ENCODE measurements at regions not wholly inside any gene's neighbourhood (a gene's known extent, or its start where the extent isn't known, plus 50 kb on each side); places are given as distances from the start of the nearest gene placed in this dataset.

DNA sequence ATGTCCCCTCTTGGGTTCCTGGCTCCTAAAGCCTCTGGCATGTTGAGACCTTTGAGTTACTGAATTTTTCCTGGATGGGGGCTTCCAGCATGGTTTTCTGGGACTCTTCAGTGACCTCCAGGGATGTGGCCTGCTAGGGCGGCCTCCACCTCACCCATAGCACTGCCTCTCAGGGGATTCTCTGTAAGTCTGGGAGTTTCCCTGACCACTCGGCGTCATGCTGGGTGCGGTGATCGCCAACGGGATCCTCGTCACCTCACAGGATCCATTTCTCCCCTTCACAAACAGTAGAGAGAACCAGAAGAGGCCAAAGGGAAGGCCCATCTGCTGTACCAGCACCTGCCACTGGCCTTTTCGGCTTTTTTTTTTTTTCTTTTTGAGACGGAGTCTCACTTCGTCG, 84.3 kb downstream of the NPTX2 start:
- H3K27ac ChIP-seq (ENCODE audit: low read depth, low read length, poor library complexity, severe bottlenecking): no peak overlapping the region
- POLR2A ChIA-PET (ENCODE audit: low non-redundant PET): no interaction called here
- no peak for DNase-seq (ENCODE audit: low spot score)
- H3K4me3 ChIP-seq (ENCODE audit: low read depth, low read length, poor library complexity, severe bottlenecking): no peak overlapping the region
- peaks cover 30% of the 10 kb centered on the region for H3K27me3 ChIP-seq (replicated peaks; ENCODE audit: insufficient read depth, low read depth, low read length, poor library complexity)
- H3K4me1 ChIP-seq (ENCODE audit: insufficient read depth, low read length, poor library complexity, severe bottlenecking): no peaks in the 10 kb centered on the region
- no peaks in the 10 kb centered on the region for H3K36me3 ChIP-seq (ENCODE audit: insufficient read depth, low read length, poor library complexity, severe bottlenecking)
- peaks cover 3% of the 10 kb centered on the region for H3K9me3 ChIP-seq (ENCODE audit: low read depth, low read length, poor library complexity, severe bottlenecking)
- no peak for TF ChIP-seq EZH2 (IDR thresholded peaks at IDR 0.05; ENCODE audit: borderline replicate concordance, low read depth, low read length, poor library complexity, severe bottlenecking)
- no TSS peak for BruUV-seq (replicated peaks)
- intact Hi-C loops (cut with micrococcal nuclease; ENCODE audit: unreplicated experiment): no loop called here
- CTCF ChIA-PET: no interaction called here

- CTCF ChIA-PET: no interaction called here
- Histone ChIP-seq H3K27ac (ENCODE audit: low read depth, low read length, poor library complexity, severe bottlenecking) (no peak overlapping the region), H3K9me3 (ENCODE audit: low read depth, low read length, poor library complexity, severe bottlenecking) (no peaks in the 10 kb centered on the region), H3K27me3 (replicated peaks; ENCODE audit: insufficient read depth, low read depth, low read length, poor library complexity) (peaks cover 35% of the 10 kb centered on the region), H3K4me1 (ENCODE audit: insufficient read depth, low read length, poor library complexity, severe bottlenecking) (no peaks in the 10 kb centered on the region), H3K4me3 (ENCODE audit: low read depth, low read length, poor library complexity, severe bottlenecking) (no peak overlapping the region), H3K36me3 (ENCODE audit: insufficient read depth, low read length, poor library complexity, severe bottlenecking) (no peaks in the 10 kb centered on the region)
- no TSS peak for BruUV-seq (replicated peaks)
- intact Hi-C loops (cut with micrococcal nuclease; ENCODE audit: unreplicated experiment): no loop called here
- no peak for DNase-seq (ENCODE audit: low spot score)
- TF ChIP-seq EZH2 (IDR thresholded peaks at IDR 0.05; ENCODE audit: borderline replicate concordance, low read depth, low read length, poor library complexity, severe bottlenecking) (no peak), CTCF (conservative IDR thresholded peaks at IDR 0.05; ENCODE audit: low read depth, low read length) (no peak)
- POLR2A ChIA-PET (ENCODE audit: low non-redundant PET): no interaction called here
These were observed 84.9 kb downstream of the NPTX2 start for GRCh38 chr7:98702021-98702420.

DNA sequence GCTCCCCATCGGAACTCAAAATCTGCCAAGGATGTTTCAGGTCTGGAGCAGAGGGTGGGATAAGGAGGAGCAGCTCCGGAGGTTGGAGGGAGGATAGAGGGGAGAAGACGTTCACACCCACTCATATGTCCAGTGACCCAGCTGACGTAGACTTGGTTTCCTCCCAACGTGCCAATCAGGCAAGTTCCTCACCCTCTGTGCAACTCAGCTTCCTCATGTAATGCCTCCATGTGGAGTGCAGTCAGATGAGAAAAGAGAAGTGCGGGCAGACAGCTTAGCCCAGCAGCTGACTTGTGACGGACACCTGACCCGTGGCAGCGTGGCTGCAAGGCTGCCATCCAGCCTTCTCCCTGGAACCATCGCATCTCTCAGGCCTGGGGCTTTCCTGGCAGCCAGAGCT, 86.8 kb downstream of the NPTX2 start:
- TF ChIP-seq CTCF (conservative IDR thresholded peaks at IDR 0.05; ENCODE audit: low read depth, low read length): no peak
- TF ChIP-seq EZH2 (IDR thresholded peaks at IDR 0.05; ENCODE audit: borderline replicate concordance, low read depth, low read length, poor library complexity, severe bottlenecking): no peak
- H3K36me3 ChIP-seq (ENCODE audit: insufficient read depth, low read length, poor library complexity, severe bottlenecking): no peaks in the 10 kb centered on the region
- no peak overlapping the region for H3K4me3 ChIP-seq (ENCODE audit: low read depth, low read length, poor library complexity, severe bottlenecking)
- POLR2A ChIA-PET (ENCODE audit: low non-redundant PET): no interaction called here
- BruUV-seq (replicated peaks): no TSS peak
- no peak for DNase-seq (ENCODE audit: low spot score)
- no peaks in the 10 kb centered on the region for H3K4me1 ChIP-seq (ENCODE audit: insufficient read depth, low read length, poor library complexity, severe bottlenecking)
- H3K27ac ChIP-seq (ENCODE audit: low read depth, low read length, poor library complexity, severe bottlenecking): no peak overlapping the region
- CTCF ChIA-PET: no interaction called here
- no peaks in the 10 kb centered on the region for H3K9me3 ChIP-seq (ENCODE audit: low read depth, low read length, poor library complexity, severe bottlenecking)
- peaks cover 43% of the 10 kb centered on the region for H3K27me3 ChIP-seq (replicated peaks; ENCODE audit: insufficient read depth, low read depth, low read length, poor library complexity)
- intact Hi-C loops (cut with micrococcal nuclease; ENCODE audit: unreplicated experiment): no loop called here

DNA sequence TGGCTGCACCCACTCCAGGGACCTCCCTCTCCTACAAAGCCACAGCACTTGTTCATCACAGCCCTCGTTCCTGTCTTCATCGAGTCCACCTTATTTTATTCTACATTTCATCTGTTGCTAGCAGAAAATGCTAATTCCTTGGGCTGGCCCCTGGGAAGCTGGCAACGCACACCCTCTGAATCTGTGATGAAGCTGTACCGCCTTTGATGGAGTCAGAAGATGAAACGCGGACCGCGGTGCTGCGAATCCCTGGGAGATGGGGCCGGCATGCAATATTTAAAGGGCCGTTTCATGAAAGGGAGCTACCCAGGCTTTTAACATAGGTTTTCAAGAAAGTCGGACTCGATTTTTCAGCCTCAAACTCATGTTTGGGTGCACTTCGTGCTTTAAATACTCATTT, 88.5 kb downstream of the NPTX2 start:
- ChIA-PET POLR2A (ENCODE audit: low non-redundant PET) (no interaction called here), CTCF (no interaction called here)
- no peak overlapping the region for H3K27ac ChIP-seq (ENCODE audit: low read depth, low read length, poor library complexity, severe bottlenecking)
- no peak overlapping the region for H3K4me3 ChIP-seq (ENCODE audit: low read depth, low read length, poor library complexity, severe bottlenecking)
- peak; percentile 60 for TF ChIP-seq EZH2 (IDR thresholded peaks at IDR 0.05; ENCODE audit: borderline replicate concordance, low read depth, low read length, poor library complexity, severe bottlenecking)
- TF ChIP-seq CTCF (conservative IDR thresholded peaks at IDR 0.05; ENCODE audit: low read depth, low read length): no peak
- H3K27me3 ChIP-seq (replicated peaks; ENCODE audit: insufficient read depth, low read depth, low read length, poor library complexity): peaks cover 49% of the 10 kb centered on the region
- no peaks in the 10 kb centered on the region for H3K4me1 ChIP-seq (ENCODE audit: insufficient read depth, low read length, poor library complexity, severe bottlenecking)
- intact Hi-C loops (cut with micrococcal nuclease; ENCODE audit: unreplicated experiment): no loop called here
- no peak for DNase-seq (ENCODE audit: low spot score)
- BruUV-seq (replicated peaks): no TSS peak
- H3K9me3 ChIP-seq (ENCODE audit: low read depth, low read length, poor library complexity, severe bottlenecking): no peaks in the 10 kb centered on the region
- no peaks in the 10 kb centered on the region for H3K36me3 ChIP-seq (ENCODE audit: insufficient read depth, low read length, poor library complexity, severe bottlenecking)

All from A673 (cell line).